NB4 (cell line): ENCODE measurements at regions not wholly inside any gene's neighbourhood (a gene's known extent, or its start where the extent isn't known, plus 50 kb on each side); places are given as distances from the start of the nearest gene placed in this dataset.

Source experiments
- MAX ChIP-seq: IDR thresholded peaks from 2 replicates; pipeline ENCODE4 v1.6.1; 2011; ENCODE audit warnings: low read depth, low read length
- MYC ChIP-seq: IDR thresholded peaks from 2 replicates; pipeline ENCODE4 v1.6.1; 2011; ENCODE audit warnings: low read depth, low read length
- POLR2A ChIP-seq: IDR thresholded peaks from 2 replicates; pipeline ENCODE4 v1.6.1; 2011; ENCODE audit warnings: mild to moderate bottlenecking; ENCODE audit not compliant: insufficient read length; ENCODE audit errors: extremely low read depth
- TF ChIP-seq, protein P1 (sequence below): IDR thresholded peaks from one replicate; pipeline ENCODE4 v1.5.1; 2012; ENCODE audit warnings: low read depth, low read length

DNA sequence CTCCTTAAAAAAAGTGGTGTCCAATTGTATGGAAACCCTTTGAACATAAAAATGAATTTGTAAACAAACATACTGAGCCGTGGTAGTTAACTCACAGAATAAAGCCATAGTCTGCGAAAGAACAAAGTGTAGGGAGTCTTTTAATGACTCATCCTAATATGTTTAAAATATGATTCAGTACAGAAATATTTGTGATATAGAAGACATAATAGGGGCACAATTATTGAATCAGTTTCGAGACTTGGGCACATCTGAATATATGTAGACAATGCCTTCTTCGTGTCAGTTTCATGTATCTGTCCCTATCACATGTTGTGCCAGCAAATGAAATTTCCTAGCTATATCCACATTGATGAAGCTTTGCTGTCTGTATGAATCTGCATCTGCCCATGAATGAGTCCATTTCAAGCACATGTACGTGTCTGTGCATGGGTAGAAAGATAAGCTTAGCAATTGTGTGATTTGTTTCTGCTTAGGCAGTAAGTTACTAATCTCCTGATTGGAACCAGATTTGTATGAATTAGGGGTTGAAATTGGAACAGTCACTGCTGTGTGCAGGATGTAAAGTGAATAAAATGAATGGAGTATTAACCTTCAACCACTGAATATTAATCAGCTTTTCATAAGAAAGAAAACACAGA is 112.5 kb upstream of the SOX9 start:
- TF ChIP-seq, protein P1, sequence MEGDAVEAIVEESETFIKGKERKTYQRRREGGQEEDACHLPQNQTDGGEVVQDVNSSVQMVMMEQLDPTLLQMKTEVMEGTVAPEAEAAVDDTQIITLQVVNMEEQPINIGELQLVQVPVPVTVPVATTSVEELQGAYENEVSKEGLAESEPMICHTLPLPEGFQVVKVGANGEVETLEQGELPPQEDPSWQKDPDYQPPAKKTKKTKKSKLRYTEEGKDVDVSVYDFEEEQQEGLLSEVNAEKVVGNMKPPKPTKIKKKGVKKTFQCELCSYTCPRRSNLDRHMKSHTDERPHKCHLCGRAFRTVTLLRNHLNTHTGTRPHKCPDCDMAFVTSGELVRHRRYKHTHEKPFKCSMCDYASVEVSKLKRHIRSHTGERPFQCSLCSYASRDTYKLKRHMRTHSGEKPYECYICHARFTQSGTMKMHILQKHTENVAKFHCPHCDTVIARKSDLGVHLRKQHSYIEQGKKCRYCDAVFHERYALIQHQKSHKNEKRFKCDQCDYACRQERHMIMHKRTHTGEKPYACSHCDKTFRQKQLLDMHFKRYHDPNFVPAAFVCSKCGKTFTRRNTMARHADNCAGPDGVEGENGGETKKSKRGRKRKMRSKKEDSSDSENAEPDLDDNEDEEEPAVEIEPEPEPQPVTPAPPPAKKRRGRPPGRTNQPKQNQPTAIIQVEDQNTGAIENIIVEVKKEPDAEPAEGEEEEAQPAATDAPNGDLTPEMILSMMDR, result no peak
- TF ChIP-seq MAX (no peak), POLR2A (no peak), MYC (no peak)
